Endothelial cell of umbilical vein (primary cell): ENCODE measurements at regions not wholly inside any gene's neighbourhood (a gene's known extent, or its start where the extent isn't known, plus 50 kb on each side); places are given as distances from the start of the nearest gene placed in this dataset.

Experiments
- BruUV-seq: library from RNA; stranded (reverse); fragments of 400-500 nt; replicated peaks from 2 replicates; lab custom pipeline; 2021; lab: Mats Ljungman, UMichigan
- CTCF ChIA-PET: fragments of 300-600, 350-600 bp; sonication (Branson Sonifier 250); formaldehyde crosslinking; loops from one replicate; lab custom pipeline; 2021; ENCODE audit warnings: antibody characterized with exemption, inconsistent platforms; lab: Charles Lee
- POLR2A ChIA-PET: fragments of 300-600, 350-600 bp; sonication (Branson Sonifier 250); formaldehyde crosslinking; loops from one replicate; lab custom pipeline; 2021; ENCODE audit warnings: antibody characterized with exemption, inconsistent platforms; lab: Charles Lee
- DNase-seq: peaks from one replicate; pipeline ENCODE4 v3.0.0-alpha.2; 2011; ENCODE audit warnings: low read depth, low spot score
- FAIRE-seq: peaks from 2 replicates; lab custom pipeline; 2011; peaks lifted over from hg19 to GRCh38; lab: Jason Lieb, UNC
- H2AFZ ChIP-seq: 2 replicates; pipeline ENCODE4 v1.6.0; 2012; ENCODE audit warnings: low read depth, low read length, control low read depth, inconsistent platforms
- H3K27ac ChIP-seq: 2 replicates; pipeline ENCODE4 v1.5.1; 2011; ENCODE audit warnings: low read depth, mild to moderate bottlenecking, control low read depth, low read length, moderate library complexity; ENCODE audit not compliant: insufficient read depth
- H3K27me3 ChIP-seq, 2 experiments: 2 replicates each; pipeline versions ENCODE4 v1.6.0 to v1.6.1; 2011; ENCODE audit warnings: low read length in 2 of 2, mixed read lengths in 1 of 2; ENCODE audit not compliant: control insufficient read depth in 2 of 2, insufficient read depth in 2 of 2
- H3K36me3 ChIP-seq, 2 experiments: 2 replicates in 1 of 2; 3 replicates in 1 of 2; pipeline ENCODE4 v1.5.1; 2011; ENCODE audit warnings: low read length in 2 of 2, mild to moderate bottlenecking in 1 of 2, moderate library complexity in 1 of 2; ENCODE audit not compliant: control insufficient read depth in 2 of 2, insufficient read depth in 2 of 2; ENCODE audit errors: extremely low read depth in 1 of 2
- H3K4me1 ChIP-seq: 3 replicates; pipeline ENCODE4 v1.5.1; 2011; ENCODE audit warnings: mild to moderate bottlenecking, low read length; ENCODE audit not compliant: control insufficient read depth, insufficient read depth; ENCODE audit errors: extremely low read depth
- H3K4me2 ChIP-seq: 2 replicates; pipeline ENCODE4 v1.6.1; 2011; ENCODE audit warnings: low read length, control low read depth, mixed read lengths; ENCODE audit not compliant: insufficient read depth
- H3K4me3 ChIP-seq, 3 experiments: fragments of 200-600 bp in 1 of 3; sonication (generic), shearing (Covaris generic) in 1 of 3; replicated peaks in 1 of 3; 2 replicates each; pipeline ENCODE4 v1.5.1; 2011 to 2016; ENCODE audit warnings: control low read depth in 3 of 3, low read length in 3 of 3, mild to moderate bottlenecking in 2 of 3, inconsistent platforms in 1 of 3, low read depth in 1 of 3, moderate library complexity in 1 of 3; ENCODE audit not compliant: insufficient read depth in 1 of 3
- H3K79me2 ChIP-seq: 2 replicates; pipeline ENCODE4 v1.6.0; 2012; ENCODE audit warnings: low read length, inconsistent platforms; ENCODE audit not compliant: control insufficient read depth, insufficient read depth
- H3K9ac ChIP-seq: replicated peaks from 2 replicates; pipeline ENCODE3; 2011; ENCODE audit warnings: low read length, control low read depth; ENCODE audit not compliant: insufficient read depth; ENCODE audit errors: extremely low read depth
- H3K9me1 ChIP-seq: replicated peaks from 3 replicates; pipeline ENCODE4 v1.6.0; 2011; ENCODE audit warnings: mild to moderate bottlenecking, low read length; ENCODE audit not compliant: control insufficient read depth, insufficient read depth; ENCODE audit errors: extremely low read depth
- H3K9me3 ChIP-seq: replicated peaks from 2 replicates; pipeline ENCODE4 v1.5.1; 2012; ENCODE audit warnings: low read length, inconsistent platforms; ENCODE audit not compliant: control insufficient read depth, insufficient read depth
- H4K20me1 ChIP-seq: replicated peaks from 2 replicates; pipeline ENCODE3; 2011; ENCODE audit warnings: mild to moderate bottlenecking, low read length; ENCODE audit not compliant: control insufficient read depth, insufficient read depth; ENCODE audit errors: extremely low read depth
- GATA2 ChIP-seq: IDR thresholded peaks from 2 replicates; pipeline ENCODE4 v1.7.0; 2011; ENCODE audit warnings: low read depth, mild to moderate bottlenecking, moderate library complexity, mixed read lengths, low read length; ENCODE audit not compliant: insufficient read length, insufficient read depth
- MYC ChIP-seq: IDR thresholded peaks from one replicate; pipeline ENCODE4 v1.6.1; 2011; ENCODE audit warnings: mild to moderate bottlenecking, low read depth, low read length
- POLR2A ChIP-seq: IDR thresholded peaks from 2 replicates; pipeline ENCODE4 v1.6.1; 2012; ENCODE audit warnings: low read depth, mild to moderate bottlenecking, control low read depth, low read length
- dilution Hi-C: fragments of 300-500 bp; cut with MboI; formaldehyde crosslinking; loops from one replicate; pipeline ENCODE4 v1.15.0; 2019; ENCODE audit warnings: low sequenced_read_pairs; ENCODE audit not compliant: extremely low pct_ligation_motif_present
- intact Hi-C: fragments of 100-400 bp; cut with micrococcal nuclease; formaldehyde crosslinking; loops from one replicate; pipeline ENCODE4 v1.10.0; 2022
- TF ChIP-seq, protein P1 (sequence below), 2 donors: IDR thresholded peaks; 1 replicate in 1 of 2; 2 replicates in 1 of 2; pipeline ENCODE4 v1.5.1; 2011; ENCODE audit warnings: low read length in 2 of 2, mild to moderate bottlenecking in 2 of 2, moderate library complexity in 2 of 2, control low read depth in 1 of 2, inconsistent platforms in 1 of 2, low read depth in 1 of 2; ENCODE audit not compliant: insufficient read depth in 1 of 2; ENCODE audit errors: extremely low read depth in 1 of 2
- TF ChIP-seq, protein P2 (sequence below): IDR thresholded peaks from 2 replicates; pipeline ENCODE4 v1.6.1; 2011; ENCODE audit not compliant: insufficient read depth, insufficient read length

DNA sequence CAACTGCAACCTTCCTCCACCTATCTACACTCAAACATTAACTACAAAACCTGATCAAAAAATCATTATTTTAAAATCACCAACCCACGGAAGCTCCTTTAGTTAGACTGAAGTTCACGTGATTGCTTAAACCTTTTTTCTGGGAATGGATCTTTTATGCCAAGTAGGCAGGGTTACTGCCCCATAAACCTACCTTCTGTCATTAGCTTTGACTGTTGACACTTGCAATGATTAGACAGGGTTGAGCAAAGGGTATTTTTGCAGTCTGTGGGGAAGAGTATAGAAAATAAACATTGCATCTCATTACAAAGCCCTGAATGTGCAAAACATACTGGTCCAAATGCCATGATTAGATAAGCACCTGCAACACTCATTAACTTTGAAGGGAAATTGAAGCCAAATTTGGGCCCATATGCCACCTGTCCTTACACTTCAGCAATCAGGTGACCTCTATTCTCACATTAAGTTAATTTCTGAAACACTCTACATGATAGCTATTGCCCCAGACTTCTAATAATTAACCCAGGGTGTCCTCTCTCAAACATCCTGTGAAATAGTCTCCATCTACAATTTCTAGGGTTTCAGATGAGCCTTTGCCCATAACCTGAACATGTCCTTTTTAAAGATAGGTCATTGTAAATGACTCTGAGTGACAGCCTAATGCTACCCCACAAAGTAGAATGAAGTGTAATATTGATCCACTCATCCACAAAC is 156.0 kb upstream of the PLEKHG7 start:
- TF ChIP-seq POLR2A (no peak), GATA2 (no peak), MYC (no peak)
- TF ChIP-seq, protein P1, sequence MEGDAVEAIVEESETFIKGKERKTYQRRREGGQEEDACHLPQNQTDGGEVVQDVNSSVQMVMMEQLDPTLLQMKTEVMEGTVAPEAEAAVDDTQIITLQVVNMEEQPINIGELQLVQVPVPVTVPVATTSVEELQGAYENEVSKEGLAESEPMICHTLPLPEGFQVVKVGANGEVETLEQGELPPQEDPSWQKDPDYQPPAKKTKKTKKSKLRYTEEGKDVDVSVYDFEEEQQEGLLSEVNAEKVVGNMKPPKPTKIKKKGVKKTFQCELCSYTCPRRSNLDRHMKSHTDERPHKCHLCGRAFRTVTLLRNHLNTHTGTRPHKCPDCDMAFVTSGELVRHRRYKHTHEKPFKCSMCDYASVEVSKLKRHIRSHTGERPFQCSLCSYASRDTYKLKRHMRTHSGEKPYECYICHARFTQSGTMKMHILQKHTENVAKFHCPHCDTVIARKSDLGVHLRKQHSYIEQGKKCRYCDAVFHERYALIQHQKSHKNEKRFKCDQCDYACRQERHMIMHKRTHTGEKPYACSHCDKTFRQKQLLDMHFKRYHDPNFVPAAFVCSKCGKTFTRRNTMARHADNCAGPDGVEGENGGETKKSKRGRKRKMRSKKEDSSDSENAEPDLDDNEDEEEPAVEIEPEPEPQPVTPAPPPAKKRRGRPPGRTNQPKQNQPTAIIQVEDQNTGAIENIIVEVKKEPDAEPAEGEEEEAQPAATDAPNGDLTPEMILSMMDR (IDR thresholded peaks at IDR 0.05; ENCODE audit: extremely low read depth in 1 of 2, insufficient read depth in 1 of 2, low read depth in 1 of 2, low read length in 2 of 2), result no peak
- TF ChIP-seq, protein P2, sequence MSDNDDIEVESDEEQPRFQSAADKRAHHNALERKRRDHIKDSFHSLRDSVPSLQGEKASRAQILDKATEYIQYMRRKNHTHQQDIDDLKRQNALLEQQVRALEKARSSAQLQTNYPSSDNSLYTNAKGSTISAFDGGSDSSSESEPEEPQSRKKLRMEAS, result no peak
- ChIA-PET POLR2A (no interaction called here), CTCF (no interaction called here)
- Histone ChIP-seq H3K27me3 (peaks cover 3 to 5% of the 10 kb centered on the region in 2 experiments), H3K36me3 (no peaks in the 10 kb centered on the region), H3K4me1 (peaks cover 16% of the 10 kb centered on the region), H3K27ac (no peak overlapping the region), H3K4me3 (no peak overlapping the region), H3K9ac (no peak overlapping the region), H3K79me2 (no peaks in the 10 kb centered on the region), H3K9me1 (no peaks in the 10 kb centered on the region), H3K4me2 (no peak overlapping the region), H2AFZ (no peak overlapping the region), H3K9me3 (no peaks in the 10 kb centered on the region), H4K20me1 (no peaks in the 10 kb centered on the region)
- FAIRE-seq (no peak), DNase-seq (no peak)
- intact Hi-C loops, result no loop called here
- dilution Hi-C loops, result no loop called here
- no TSS peak for BruUV-seq

- no peak for FAIRE-seq
- no TSS peak for BruUV-seq
- intact Hi-C loops (no loop called here), dilution Hi-C loops (no loop called here)
- DNase-seq, result no peak
- Histone ChIP-seq H3K4me2 (no peak overlapping the region), H3K9me3 (no peaks in the 10 kb centered on the region), H3K4me1 (peaks cover 16% of the 10 kb centered on the region), H3K9ac (no peak overlapping the region), H2AFZ (no peak overlapping the region), H4K20me1 (no peaks in the 10 kb centered on the region), H3K27me3 (peaks cover 3 to 5% of the 10 kb centered on the region in 2 experiments), H3K36me3 (no peaks in the 10 kb centered on the region), H3K4me3 (no peak overlapping the region), H3K9me1 (no peaks in the 10 kb centered on the region), H3K27ac (no peak overlapping the region), H3K79me2 (no peaks in the 10 kb centered on the region)
- TF ChIP-seq, protein P1 (IDR thresholded peaks at IDR 0.05; ENCODE audit: extremely low read depth in 1 of 2, insufficient read depth in 1 of 2, low read depth in 1 of 2, low read length in 2 of 2), result no peak
- ChIA-PET CTCF (no interaction called here), POLR2A (no interaction called here)
These were observed 156.5 kb upstream of the PLEKHG7 start for GRCh38 chr12:92546259-92546634.
